GM11168 (cell line): ENCODE measurements at regions not wholly inside any gene's neighbourhood (a gene's known extent, or its start where the extent isn't known, plus 50 kb on each side); places are given as distances from the start of the nearest gene placed in this dataset.

Source experiments
- in situ Hi-C: fragments of 300-500 bp; cut with MboI; formaldehyde crosslinking; loops from one replicate; pipeline ENCODE4 v1.12.0; 2022; ENCODE audit warnings: low sequenced_read_pairs; ENCODE audit not compliant: unreplicated experiment

GRCh38 chr7:42763137-42763551 lies 148.7 kb downstream of the C7orf25 start:
- in situ Hi-C loops: no loop called here

GRCh38 chr7:42761486-42761885 lies 150.4 kb downstream of the C7orf25 start:
- in situ Hi-C loops: no loop called here

- in situ Hi-C loops: no loop called here
Observed at GRCh38 chr7:42758124-42758523, 153.7 kb downstream of the C7orf25 start.

- in situ Hi-C loops: no loop called here
Observed at GRCh38 chr7:42756841-42757240, 155.0 kb downstream of the C7orf25 start.

GRCh38 chr7:42753811-42754363 lies 158.0 kb downstream of the C7orf25 start:
- in situ Hi-C loops: no loop called here

GRCh38 chr7:42753367-42753766 lies 158.5 kb downstream of the C7orf25 start:
- in situ Hi-C loops: no loop called here

- in situ Hi-C loops: no loop called here
Observed at GRCh38 chr7:42750172-42750571, 161.7 kb downstream of the C7orf25 start.

GRCh38 chr7:42747044-42747443 lies 164.8 kb downstream of the C7orf25 start:
- in situ Hi-C loops: no loop called here

GRCh38 chr7:42746214-42746613 lies 165.7 kb downstream of the C7orf25 start:
- in situ Hi-C loops: no loop called here

- in situ Hi-C loops: no loop called here
Observed at GRCh38 chr7:42745357-42746059, 166.4 kb downstream of the C7orf25 start.

- in situ Hi-C loops: no loop called here
Observed at GRCh38 chr7:42744746-42745145, 167.1 kb downstream of the C7orf25 start.

- in situ Hi-C loops: no loop called here
Observed at GRCh38 chr7:42743077-42743858, 168.6 kb downstream of the C7orf25 start.

GRCh38 chr7:42742318-42742717 lies 169.6 kb downstream of the C7orf25 start:
- in situ Hi-C loops: no loop called here

- in situ Hi-C loops: no loop called here
Observed at GRCh38 chr7:42740408-42740807, 171.5 kb downstream of the C7orf25 start.

GRCh38 chr7:42739638-42740037 lies 172.2 kb downstream of the C7orf25 start:
- in situ Hi-C loops: no loop called here

GRCh38 chr7:42736931-42737330 lies 174.9 kb downstream of the C7orf25 start:
- in situ Hi-C loops: no loop called here

GRCh38 chr7:42735081-42735480 lies 176.8 kb downstream of the C7orf25 start:
- in situ Hi-C loops: no loop called here

GRCh38 chr7:42734568-42734967 lies 177.3 kb downstream of the C7orf25 start:
- in situ Hi-C loops: no loop called here

GRCh38 chr7:42733040-42733439 lies 178.8 kb downstream of the C7orf25 start:
- in situ Hi-C loops: no loop called here

- in situ Hi-C loops: no loop called here
Observed at GRCh38 chr7:42730586-42730985, 181.3 kb downstream of the C7orf25 start.

GRCh38 chr7:42729053-42729765 lies 182.7 kb downstream of the C7orf25 start:
- in situ Hi-C loops: no loop called here
